Lung microvascular endothelial cell (primary cell): ENCODE measurements at regions not wholly inside any gene's neighbourhood (a gene's known extent, or its start where the extent isn't known, plus 50 kb on each side); places are given as distances from the start of the nearest gene placed in this dataset.

Source experiments
- DNase-seq, 2 donors: peaks; one replicate each; pipeline versions ENCODE4 v3.0.0 to v3.0.0-alpha.2; 2010; ENCODE audit warnings: low read depth in 2 of 2

DNA sequence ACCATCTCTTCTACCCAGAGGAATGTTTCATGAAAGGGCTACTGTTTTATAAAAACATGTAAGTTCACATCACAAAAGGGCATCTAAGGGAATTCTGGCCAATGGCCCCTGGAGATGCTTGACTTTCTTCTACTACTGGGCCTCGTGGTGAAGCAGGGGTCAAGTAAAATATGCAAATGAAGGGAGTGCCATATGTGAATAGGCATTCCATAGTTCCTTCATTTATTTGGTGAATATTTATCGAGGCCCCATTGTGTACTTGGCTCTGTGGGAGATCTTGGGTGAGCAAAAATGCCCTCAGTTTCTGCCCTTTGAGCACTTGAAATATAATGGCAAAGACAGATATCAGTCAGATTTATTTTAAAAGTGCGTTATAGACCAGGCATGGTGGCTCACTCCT, 101.3 kb upstream of the CACNA2D3 start:
- no peak for DNase-seq

GRCh38 chr3:54020436-54020835, 101.9 kb upstream of the CACNA2D3 start:
- no peak for DNase-seq

DNA sequence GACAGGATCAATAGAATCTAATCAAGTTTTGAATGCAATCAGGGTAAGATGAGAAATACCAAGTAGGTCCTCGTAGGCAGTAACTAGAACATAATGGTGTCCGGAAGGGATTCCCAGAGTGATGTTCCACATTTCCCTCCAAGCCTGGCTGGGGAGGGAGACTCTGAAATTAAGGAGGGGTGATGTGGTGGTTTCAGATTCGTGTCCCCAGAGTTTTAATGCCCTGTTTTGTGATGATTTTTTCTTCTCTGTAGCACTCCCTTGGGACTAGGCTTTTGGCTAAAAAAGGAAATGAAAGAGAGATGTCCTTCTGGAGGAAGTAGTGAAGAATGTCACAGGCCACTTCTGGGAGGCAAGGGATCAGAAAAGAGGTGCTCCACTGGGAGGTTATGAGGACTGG, 108.3 kb upstream of the CACNA2D3 start:
- DNase-seq: no peak

DNA sequence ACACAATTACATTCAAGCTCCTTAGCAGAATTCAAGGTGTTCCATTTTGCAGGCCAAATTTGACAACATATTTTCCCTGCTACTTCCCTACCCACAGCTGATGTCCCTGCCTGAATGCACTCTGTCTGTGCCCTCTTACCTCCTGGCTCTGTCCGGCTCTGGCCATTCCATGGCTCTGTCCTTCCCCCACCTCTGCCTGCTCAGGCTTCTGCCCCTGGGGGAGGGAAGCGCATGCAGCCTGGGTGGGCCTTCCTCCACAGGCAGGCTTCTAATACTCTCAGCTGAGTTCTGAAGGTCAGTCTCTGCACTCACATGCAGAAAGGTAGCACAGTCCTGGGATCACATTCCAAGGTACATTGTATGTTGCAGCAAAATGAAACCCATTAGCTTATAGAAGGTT, 113.6 kb upstream of the CACNA2D3 start:
- no peak for DNase-seq

GRCh38 chr3:54008099-54008498, 114.3 kb upstream of the CACNA2D3 start:
- no peak for DNase-seq

DNA sequence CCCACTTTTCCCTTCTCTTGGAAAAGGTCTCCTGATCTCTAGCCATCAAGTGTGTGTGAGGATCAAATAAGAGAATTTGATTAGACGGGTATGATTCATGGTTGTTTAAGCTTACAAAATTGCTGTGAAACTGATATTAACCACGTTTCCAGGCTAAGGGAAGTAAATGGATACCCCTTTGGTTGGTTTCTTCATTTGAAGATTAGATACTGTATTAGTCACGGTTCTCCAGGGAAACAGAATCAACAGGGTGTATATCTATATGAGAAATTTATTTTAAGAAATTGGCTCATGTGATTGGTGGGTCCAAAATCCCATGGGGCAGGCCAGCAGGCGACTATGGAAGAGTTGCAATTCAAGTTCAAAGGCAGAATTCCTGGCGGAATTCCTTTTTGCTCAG, 112.7 kb upstream of the SELENOK start:
- DNase-seq: no peak

DNA sequence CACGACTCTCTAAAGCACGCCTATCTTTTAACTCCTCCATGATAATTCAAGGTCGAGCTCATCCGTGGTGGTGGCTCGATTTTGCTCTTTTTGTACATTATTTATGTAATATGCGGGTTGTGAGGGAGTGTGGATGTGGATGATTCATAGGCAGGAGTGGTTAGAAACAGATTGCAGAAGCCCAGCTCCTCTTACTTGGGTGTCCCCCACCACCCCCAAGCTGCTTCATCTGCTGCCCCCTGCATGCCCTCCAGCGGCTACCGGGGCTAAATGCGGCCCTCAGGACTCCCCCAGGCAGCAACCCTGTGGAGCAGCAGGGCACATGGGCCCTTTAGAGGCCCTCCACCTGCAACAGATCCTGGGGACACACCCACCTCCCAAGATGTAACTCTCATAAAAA, 111.5 kb upstream of the SELENOK start:
- no peak for DNase-seq

DNA sequence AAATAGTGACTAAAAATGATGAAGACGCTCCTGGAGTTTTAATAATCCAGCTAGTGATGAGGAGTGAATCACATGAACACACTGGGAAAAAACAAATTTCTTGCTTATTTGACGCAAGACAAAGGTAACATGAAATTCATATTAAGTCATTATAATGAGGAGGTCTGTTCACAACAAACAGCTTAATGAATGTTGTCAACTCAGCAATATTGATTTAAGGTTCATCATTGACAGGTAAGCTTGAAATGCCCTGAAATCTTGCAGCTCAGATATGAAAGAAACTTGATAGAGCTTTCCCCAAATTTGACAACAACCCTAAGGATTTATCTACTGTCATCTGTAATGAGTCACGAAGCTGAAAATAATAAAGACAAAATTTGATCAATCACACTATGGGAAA, 108.1 kb upstream of the SELENOK start:
- no peak for DNase-seq

GRCh38 chr3:53998980-53999379, 107.3 kb upstream of the SELENOK start:
- DNase-seq: no peak

GRCh38 chr3:53997476-53997875, 105.8 kb upstream of the SELENOK start:
- no peak for DNase-seq

- no peak for DNase-seq
Observed at GRCh38 chr3:53996141-53996874, 104.6 kb upstream of the SELENOK start.

GRCh38 chr3:53994986-53995603, 103.4 kb upstream of the SELENOK start:
- DNase-seq: no peak

DNA sequence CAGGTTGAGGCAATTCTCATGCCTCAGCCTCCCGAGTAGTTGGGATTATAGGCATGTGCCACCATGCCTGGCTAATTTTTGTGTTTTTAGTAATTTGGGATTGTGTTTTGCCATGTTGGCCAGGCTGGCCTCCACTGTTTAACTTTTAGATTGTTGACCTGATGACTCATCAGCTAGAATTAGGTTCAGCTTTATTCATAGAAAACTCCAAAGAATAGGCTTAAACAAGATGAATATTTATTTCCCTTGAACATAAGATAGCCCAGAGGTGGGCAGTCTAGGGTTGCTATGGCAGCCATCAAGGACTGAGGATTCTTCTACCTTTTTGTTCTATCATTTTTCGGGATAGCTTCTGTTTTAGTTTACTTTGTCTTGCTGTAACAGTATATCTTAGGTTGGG, 99.6 kb upstream of the SELENOK start:
- DNase-seq: no peak

DNA sequence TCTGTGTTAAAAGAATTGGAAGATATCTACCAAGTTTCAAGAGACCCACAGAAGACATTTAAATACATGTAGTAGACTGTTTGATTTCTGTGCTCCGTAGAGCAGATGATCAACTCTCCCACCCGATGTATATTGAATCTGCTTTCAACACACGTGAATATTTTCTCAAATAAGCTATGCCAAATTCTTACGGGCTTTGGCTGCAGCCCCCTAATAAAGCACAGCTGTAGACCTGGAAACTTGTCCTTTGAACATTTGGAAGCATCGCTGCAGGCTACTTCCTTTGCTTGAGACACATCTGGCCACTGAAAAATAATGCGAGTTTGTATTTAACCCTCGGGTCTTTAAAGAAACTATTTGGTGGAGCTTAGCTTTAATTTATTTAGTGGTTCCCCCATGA, 98.3 kb upstream of the SELENOK start:
- DNase-seq: no peak

GRCh38 chr3:53989451-53989850, 97.8 kb upstream of the SELENOK start:
- no peak for DNase-seq

GRCh38 chr3:53978386-53978785, 86.7 kb upstream of the SELENOK start:
- DNase-seq: no peak

- no peak for DNase-seq
Observed at GRCh38 chr3:53975382-53975781, 83.7 kb upstream of the SELENOK start.

DNA sequence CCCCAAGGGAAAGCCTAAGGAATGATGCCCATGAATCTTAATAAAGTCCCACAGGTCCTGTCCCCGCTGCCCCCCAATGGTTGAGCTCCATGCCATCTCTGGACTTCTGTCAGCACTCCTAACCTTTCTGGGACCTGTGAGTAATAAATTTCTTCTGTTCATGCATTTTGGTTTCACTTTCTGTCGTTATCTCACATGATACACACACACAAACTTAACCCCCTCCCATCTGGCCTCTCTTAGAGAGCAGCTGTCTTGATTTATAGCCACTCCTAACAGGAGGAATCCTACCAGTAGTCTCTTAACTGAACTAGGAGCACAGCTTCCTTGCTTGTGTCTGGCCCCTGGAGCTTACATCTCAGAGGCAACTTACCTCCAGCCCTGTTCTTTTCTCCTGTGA, 82.7 kb upstream of the SELENOK start:
- DNase-seq: no peak

DNA sequence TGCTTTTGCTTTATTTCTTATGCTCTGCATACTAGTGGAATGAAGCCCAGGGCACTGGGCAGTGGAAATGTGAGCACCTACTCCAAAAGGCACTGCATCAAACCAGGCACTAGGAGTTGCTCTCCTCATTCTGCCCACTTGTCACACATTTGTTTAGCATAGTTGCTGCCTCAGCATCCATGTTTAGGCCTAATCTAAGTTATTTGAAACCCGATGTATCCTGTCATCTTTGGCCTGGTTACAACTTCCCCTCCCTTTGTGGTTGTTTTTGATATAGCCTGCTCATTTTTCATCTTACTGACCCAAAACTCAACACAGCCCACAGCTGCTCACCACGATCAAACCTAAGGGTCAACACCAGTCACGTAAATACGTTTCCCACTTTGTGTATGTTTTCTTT, 82.2 kb upstream of the SELENOK start:
- no peak for DNase-seq

DNA sequence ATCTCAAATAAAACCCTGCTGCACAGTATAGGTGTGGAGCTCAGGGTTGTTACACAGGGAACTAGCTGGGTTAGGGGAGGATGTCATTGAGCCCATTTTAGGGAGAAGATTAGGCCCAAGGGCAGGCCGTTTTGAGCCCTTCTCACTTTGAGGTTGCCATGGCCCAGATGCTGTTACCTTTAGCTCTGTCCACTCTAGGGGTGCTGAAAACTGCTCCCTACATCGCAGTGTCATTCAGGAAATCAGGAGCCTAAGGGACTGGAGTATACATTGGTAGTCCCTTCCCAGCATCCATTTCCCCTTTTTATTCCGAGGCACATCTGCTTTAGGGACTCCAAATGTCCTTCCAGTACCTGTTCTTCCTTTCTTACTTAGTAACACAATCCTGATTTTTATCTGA, 79.0 kb upstream of the SELENOK start:
- no peak for DNase-seq

GRCh38 chr3:53969086-53969485, 77.4 kb upstream of the SELENOK start:
- no peak for DNase-seq

- no peak for DNase-seq
Observed at GRCh38 chr3:53965291-53965690, 73.6 kb upstream of the SELENOK start.

DNA sequence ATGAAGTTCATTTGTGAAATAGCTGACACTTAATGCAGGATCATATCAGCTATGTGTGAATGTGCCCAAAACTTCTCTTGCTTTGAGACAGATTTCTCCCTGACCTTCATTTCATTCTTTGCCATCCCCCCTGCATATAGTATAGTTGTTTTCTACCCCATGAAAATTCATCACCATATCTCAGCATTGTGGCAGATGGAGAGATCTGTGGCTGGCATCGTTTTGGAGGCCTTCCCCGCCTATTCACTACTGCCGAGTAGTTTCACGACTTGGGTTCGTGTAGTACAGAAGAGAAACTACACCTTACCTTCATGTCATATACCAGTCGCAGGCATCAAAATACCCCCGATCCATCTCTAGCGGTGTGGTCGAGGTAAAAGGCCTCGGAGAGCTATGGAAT, 66.2 kb upstream of the SELENOK start:
- DNase-seq: no peak

DNA sequence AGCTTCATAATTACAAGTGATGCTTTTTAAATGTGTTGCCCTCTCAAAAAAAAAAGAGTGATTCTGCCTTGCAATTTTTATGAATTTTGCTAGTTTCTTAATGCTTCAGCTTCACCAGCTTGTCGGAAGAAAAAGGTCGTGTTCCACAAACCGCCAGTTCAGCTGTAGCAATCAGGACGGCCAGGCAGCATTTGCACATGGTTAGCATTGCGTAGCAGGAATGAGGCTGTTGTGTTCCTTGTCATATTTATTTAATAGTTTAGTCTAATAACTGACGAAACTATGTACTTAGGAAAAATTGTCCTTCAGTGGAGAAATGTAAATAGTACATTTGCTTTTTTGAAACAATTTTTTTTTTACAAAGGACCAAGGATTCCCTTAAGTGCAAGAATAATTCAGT, 64.9 kb upstream of the SELENOK start:
- no peak for DNase-seq
